Smooth muscle cell (in vitro differentiated cells): ENCODE measurements at regions not wholly inside any gene's neighbourhood (a gene's known extent, or its start where the extent isn't known, plus 50 kb on each side); places are given as distances from the start of the nearest gene placed in this dataset.

Experiments used
- DNase-seq: peaks from one replicate; lab custom pipeline; 2025; ENCODE audit not compliant: unreplicated experiment; lab: John Stamatoyannopoulos, UW
- H2AFZ ChIP-seq: fragments of 200-600 bp; sonication (generic); 2 replicates; pipeline ENCODE4 v1.6.0; 2016; ENCODE audit warnings: antibody characterized with exemption, low read depth, mild to moderate bottlenecking
- H3F3A ChIP-seq: fragments of 200-600 bp; sonication (generic); 2 replicates; pipeline ENCODE4 v1.6.0; 2017; ENCODE audit warnings: antibody characterized with exemption, low read depth
- H3K27ac ChIP-seq: fragments of 200-600 bp; sonication (generic); 2 replicates; pipeline ENCODE4 v1.5.1; 2016; ENCODE audit warnings: low read depth, mild to moderate bottlenecking
- H3K27me3 ChIP-seq: fragments of 200-600 bp; sonication (generic); 2 replicates; pipeline ENCODE4 v1.6.1; 2016; ENCODE audit warnings: low read depth, mild to moderate bottlenecking
- H3K36me3 ChIP-seq: fragments of 200-600 bp; sonication (generic); 2 replicates; pipeline ENCODE4 v1.5.1; 2016; ENCODE audit warnings: low read depth
- H3K4me1 ChIP-seq: fragments of 200-600 bp; sonication (generic); 2 replicates; pipeline ENCODE4 v1.5.1; 2016; ENCODE audit warnings: low read depth
- H3K4me2 ChIP-seq: fragments of 200-600 bp; sonication (generic); 2 replicates; pipeline ENCODE4 v1.6.0; 2016; ENCODE audit warnings: mild to moderate bottlenecking
- H3K4me3 ChIP-seq: fragments of 200-600 bp; sonication (generic); 2 replicates; pipeline ENCODE4 v1.5.1; 2016; ENCODE audit warnings: mild to moderate bottlenecking
- H3K79me2 ChIP-seq: fragments of 200-600 bp; sonication (generic); 2 replicates; pipeline ENCODE4 v1.6.0; 2016; ENCODE audit warnings: low read depth, mild to moderate bottlenecking
- H3K9ac ChIP-seq: fragments of 200-600 bp; sonication (generic); 2 replicates; pipeline ENCODE4 v1.6.0; 2016; ENCODE audit warnings: low read depth
- H3K9me3 ChIP-seq: fragments of 200-600 bp; sonication (generic); replicated peaks from 2 replicates; pipeline ENCODE4 v1.5.1; 2016; ENCODE audit warnings: low read depth
- H4K20me1 ChIP-seq: fragments of 200-600 bp; sonication (generic); 2 replicates; pipeline ENCODE4 v1.6.0; 2016; ENCODE audit warnings: low read depth
- CTCF ChIP-seq: fragments of 200-600 bp; sonication (generic); IDR thresholded peaks from 2 replicates; pipeline ENCODE4 v1.5.1; 2017; ENCODE audit warnings: borderline replicate concordance, mild to moderate bottlenecking, antibody characterized with exemption; ENCODE audit not compliant: insufficient read depth, poor library complexity, severe bottlenecking
- WGBS: methylation state at CpG from one replicate; pipeline ENCODE4 v1.1.7; 2016; ENCODE audit warnings: low lambda C conversion rate; 5-methylcytosine and 5-hydroxymethylcytosine counted together

- Histone ChIP-seq H3K9ac (no peak overlapping the region), H3K9me3 (no peaks in the 10 kb centered on the region)
Observed at GRCh38 chrX:111041018-111041462, 55.0 kb upstream of the PAK3 start.

GRCh38 chrX:111040377-111041017, 55.5 kb upstream of the PAK3 start:
- no peaks in the 10 kb centered on the region for H3K4me1 ChIP-seq
- H3K27me3 ChIP-seq = no peaks in the 10 kb centered on the region
- no peak overlapping the region for H2AFZ ChIP-seq
- H3K36me3 ChIP-seq = no peaks in the 10 kb centered on the region
- H3K9ac ChIP-seq = no peak overlapping the region
- peak overlapping the region; percentile 46 for H3K27ac ChIP-seq
- H3K79me2 ChIP-seq = no peaks in the 10 kb centered on the region
- DNase-seq = no peak
- H3K4me3 ChIP-seq = no peak overlapping the region
- H3K4me2 ChIP-seq = no peak overlapping the region
- H3K9me3 ChIP-seq = no peaks in the 10 kb centered on the region
- WGBS = 60% methylated on average over 3 of the region's 3 CpGs
- no peak for TF ChIP-seq CTCF
- H4K20me1 ChIP-seq = no peaks in the 10 kb centered on the region
- H3F3A ChIP-seq = no peaks in the 10 kb centered on the region

More at GRCh38 chrX:111041018-111041462, 55.0 kb upstream of the PAK3 start:
- H3K36me3 ChIP-seq = no peaks in the 10 kb centered on the region
- DNase-seq = no peak
- no peak overlapping the region for H3K4me2 ChIP-seq
- H3K79me2 ChIP-seq = no peaks in the 10 kb centered on the region
- H3K4me3 ChIP-seq = no peak overlapping the region
- H4K20me1 ChIP-seq = no peaks in the 10 kb centered on the region
- H3K4me1 ChIP-seq = no peaks in the 10 kb centered on the region
- TF ChIP-seq CTCF = no peak
- no peaks in the 10 kb centered on the region for H3F3A ChIP-seq
- 65% methylated on average over 4 of the region's 4 CpGs for WGBS
- no peak overlapping the region for H2AFZ ChIP-seq
- H3K27ac ChIP-seq = no peak overlapping the region
- H3K27me3 ChIP-seq = no peaks in the 10 kb centered on the region

- H3K4me2 ChIP-seq = no peak overlapping the region
Observed at GRCh38 chrX:111039606-111040005, 56.4 kb upstream of the PAK3 start.

More at GRCh38 chrX:111039606-111040005, 56.4 kb upstream of the PAK3 start:
- Histone ChIP-seq H3K9me3 (no peaks in the 10 kb centered on the region), H4K20me1 (no peaks in the 10 kb centered on the region), H3K4me3 (no peak overlapping the region), H3K4me1 (no peaks in the 10 kb centered on the region), H3K36me3 (no peaks in the 10 kb centered on the region), H3K27ac (no peak overlapping the region), H3K9ac (no peak overlapping the region), H3K79me2 (no peaks in the 10 kb centered on the region), H3K27me3 (no peaks in the 10 kb centered on the region), H3F3A (no peaks in the 10 kb centered on the region), H2AFZ (no peak overlapping the region)
- 65% methylated on average over 2 of the region's 2 CpGs for WGBS
- DNase-seq = no peak
- TF ChIP-seq CTCF = no peak
